Activated T-cell treated with anti-CD3 and anti-CD28 coated beads, Interleukin-2, amount 50 U/mL, for 1 hour (primary cell): ENCODE measurements at regions not wholly inside any gene's neighbourhood (a gene's known extent, or its start where the extent isn't known, plus 50 kb on each side); places are given as distances from the start of the nearest gene placed in this dataset.

ENCODE experiments used
- DNase-seq: peaks from one replicate; pipeline ENCODE4 v3.0.0-alpha.2; 2020

DNA sequence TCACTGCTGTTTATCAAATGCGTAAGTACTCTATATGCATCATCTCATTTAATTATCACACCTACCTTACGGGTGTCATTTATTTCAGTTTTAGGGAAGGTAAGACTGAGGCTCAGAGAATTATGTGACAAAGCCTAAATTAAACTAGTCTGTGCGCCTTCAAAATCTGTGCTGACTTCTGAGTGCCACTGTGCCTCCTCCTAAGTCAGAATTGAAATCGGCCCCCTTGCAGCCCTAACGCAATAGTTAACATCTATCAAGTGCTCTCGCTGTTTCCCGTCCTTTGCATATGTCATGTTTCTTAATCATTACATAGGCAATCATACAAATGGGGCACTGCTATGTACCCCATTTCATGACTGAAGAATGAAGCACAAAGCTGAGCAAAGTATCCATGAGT is 79.0 kb upstream of the PDE10A start:
- no peak for DNase-seq

DNA sequence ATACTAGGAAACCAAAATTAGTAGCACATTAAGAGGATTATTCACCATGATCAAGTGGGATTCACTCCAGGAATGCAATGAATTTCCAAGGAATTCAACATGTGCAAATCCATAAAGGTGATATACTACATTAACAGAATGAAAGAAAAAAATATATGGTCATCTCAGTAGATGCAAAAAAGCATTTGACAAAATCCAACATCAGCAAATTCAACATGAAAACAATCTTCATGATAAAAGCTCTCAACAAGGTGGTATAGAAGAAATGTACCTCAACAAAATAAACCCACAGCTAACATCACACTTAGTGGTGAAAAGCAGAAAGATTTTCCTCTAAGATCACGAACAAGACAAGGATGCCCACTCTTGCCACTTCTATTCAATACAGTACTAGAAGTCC is 74.4 kb upstream of the PDE10A start:
- DNase-seq, result no peak

DNA sequence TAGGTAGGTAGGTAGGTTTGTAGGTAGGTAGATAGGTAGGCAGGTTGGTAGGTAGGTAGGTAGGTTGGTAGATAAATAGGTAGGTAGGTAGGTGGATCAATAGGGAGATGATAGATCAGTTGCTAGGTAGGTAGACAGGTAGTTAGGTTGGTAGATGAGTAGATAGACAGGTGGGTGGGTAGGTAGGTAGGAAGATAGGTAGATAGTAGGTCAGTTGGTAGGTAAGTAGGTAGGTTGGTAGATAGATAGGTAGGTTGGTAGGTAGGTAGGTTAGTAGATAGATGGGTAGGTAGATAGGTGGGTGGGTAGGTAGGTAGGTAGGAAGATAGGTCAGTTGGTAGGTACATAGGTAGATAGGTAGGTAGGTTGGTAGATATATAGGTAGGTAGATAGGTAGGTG is 72.0 kb upstream of the PDE10A start:
- no peak for DNase-seq

DNA sequence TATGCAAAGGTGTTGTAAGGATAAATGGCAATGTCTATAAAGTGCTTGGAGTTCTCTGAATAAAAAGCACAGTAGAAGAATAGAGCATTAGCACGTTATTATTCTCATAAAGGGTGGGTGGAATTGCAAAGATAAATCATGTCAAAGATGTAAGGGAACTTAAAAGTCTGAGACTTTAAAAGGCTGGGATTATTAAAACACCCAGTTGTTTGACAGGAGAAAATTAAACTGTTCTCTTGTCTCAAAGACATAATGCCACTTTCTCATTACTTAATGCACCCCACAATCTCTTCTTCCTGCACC is 70.4 kb upstream of the PDE10A start:
- DNase-seq, result no peak

DNA sequence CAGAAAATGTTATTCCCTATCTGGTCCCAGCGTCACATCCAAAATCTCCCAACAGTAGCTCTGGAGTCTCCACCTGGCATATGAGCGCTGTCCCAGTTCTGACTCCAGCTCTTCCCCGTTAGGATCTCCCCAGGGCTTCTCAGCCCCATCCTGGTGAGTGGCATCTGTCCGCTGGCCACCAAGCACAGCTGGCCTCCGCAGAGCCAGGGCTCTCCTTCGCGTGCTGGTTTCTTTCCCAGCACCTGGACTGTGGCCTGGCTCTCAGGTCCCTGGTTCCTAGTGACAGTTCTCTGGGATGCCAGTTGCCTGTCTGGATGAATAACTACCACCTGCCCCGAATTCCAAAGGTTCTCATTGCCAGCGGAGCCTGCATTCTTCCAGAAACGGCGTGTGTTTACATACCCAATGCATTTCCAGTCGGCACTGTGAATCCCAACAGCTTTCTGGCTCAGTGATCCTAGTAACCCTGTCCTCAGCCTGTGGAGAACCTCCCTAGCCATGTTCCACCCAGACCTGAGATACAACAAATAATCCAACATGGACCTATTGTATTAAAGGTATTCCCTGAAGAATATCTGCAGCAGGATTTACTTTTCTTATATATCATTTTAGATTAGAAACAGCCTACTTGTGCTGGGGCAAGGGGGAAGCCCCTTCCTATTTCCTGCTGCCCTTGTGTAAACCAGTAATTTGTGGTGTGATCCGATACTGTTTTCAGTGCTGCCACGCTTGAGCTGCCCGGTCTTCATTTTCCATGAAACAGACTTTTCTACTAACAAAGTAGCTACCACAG is 69.9 kb upstream of the PDE10A start:
- DNase-seq, result no peak

DNA sequence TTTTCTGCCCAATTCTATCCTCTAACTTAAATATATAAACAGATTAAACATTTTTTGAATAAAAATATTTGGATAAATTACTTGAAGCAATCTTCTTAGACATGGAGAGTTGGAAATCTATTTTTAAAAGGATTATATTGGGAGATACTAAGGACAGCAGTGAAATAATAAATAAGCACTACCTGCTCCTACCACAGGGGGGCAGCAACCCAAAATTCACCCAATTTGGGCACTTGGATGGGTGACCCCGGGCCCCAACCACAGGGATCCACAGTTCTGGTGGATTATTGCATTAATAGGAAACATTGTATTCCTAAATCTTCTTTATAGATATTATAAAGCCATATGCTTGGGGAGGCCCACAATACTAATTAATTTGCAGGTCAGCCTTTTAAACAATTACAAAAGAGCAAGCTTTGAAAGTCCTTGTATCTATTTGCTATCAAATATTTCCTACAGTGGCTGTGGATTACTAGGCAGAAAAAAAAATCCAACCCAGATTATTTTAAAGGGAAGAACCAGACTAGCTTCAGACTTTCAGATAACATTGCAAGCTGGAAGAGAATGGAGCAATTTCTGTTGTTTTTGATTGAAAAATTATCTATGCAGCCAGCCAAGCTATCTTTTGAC is 66.4 kb upstream of the PDE10A start:
- DNase-seq, result no peak

DNA sequence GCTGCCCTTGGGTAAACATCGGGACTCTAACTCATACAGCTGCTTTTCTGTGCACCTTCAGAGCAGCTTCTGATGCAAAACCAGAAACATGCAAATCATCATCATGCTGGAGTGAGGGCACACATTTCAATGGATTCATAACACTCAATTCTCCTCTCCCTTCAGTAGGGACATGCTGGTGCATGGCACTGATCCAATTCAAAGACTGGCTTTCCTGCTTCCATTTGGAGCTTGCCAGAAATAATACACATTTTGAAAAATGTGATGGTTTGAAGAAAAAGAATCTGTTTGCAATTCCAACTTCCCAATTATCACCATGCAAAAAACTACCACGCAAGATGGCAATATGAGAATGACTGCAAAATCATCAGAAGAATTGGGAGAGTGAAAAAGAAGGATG is 65.2 kb upstream of the PDE10A start:
- no peak for DNase-seq

DNA sequence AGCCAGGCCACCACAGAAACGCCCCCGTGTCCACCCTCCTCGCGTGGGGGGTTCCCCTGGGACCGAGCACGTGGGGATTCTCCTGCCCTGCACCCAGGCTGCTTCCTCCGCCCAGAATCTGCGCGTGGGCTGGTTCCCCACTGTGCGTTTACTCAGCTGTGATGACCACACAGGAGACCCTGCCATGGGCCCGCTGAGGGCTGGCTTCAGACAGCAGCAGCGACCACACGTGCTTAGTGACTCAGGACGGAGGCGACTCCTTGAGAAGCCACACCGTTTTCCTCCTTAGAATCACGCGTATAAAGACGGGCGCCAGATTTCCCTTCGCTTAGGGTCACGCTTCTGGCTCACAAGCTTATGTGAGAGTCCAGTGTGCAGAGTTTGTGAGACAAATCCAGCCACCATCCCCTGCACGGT is 63.9 kb upstream of the PDE10A start:
- no peak for DNase-seq

DNA sequence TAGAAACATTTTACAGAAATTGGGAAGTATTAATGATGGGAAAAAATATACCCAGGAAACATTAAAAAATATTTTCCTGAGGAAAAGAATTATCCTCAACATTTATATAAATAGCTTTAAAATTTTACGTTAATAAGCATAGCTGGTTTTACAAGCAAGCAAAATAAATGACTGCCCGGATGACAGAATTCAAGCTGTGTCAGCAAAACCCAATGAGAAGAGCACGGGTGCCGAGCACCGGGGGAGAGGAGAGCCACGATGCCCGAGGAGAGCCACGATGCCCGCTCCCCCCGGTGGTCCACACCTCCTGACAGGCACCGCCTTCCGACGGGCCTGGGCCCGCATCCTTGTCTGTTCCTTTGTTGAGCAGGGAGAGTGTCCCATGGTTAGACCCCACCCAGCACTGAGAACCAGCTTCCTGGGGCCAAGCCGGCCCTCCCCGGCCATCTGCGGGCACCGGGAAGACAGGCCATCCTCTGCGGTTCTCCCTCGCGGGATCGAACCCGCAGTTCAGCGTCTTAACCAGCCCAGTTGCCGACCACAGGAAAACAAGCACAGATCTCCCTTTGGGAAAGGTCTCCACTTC is 63.3 kb upstream of the PDE10A start:
- no peak for DNase-seq

DNA sequence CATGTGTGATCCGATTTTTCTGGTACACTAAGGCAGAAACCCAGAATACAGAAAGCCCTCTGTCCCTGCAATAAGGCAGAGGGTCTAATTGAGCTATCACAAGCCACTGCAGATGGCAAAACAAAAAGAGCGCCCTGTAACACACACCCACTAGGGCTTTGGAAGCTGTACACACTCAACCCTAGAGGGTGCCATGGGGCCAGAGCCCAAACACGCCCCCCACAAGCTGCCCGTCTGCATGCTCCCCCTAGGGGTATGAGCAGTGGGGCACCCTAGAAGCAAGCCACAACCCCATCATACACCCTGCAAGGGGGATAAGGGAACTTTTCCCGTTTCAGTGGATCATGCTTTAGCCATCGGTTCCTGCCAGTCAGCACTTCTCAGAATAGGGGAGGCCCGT is 62.2 kb upstream of the PDE10A start:
- no peak for DNase-seq

DNA sequence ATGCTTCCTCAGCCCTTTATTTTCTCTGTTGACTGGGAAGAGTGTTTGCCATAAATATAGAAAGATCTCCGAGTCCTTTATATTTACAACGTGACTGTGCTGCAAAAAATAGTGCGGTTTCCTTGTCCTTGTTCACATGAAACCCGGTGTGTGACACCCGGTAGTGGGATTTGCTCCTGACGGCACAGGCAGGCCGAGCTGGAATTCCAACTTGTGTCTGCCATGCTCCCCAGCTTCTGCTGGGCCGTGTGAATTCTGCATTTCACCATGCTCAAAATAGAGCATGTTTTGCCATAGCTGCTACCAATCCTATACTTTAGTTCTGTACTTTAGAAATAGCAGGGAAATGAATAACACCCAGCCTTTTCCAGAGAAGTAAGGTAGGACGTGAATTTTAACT is 60.3 kb upstream of the PDE10A start:
- no peak for DNase-seq

DNA sequence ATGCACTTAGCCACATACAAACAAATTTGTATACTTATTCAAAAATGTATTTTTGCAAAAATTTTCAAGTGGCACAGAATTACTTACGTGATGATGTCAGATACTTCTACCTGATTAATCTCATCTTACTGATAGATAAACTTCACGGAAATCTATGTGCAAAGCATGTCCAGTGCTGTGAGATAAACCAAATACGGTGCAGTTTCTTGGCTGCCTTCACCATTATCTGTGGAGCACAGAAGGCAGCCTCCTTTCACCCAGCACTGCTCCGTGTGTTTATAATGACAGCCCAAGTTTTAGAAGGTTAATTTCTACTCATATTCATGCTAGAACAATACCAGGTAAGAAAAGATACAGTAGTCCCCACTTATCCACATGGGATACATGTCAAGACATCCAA is 59.0 kb upstream of the PDE10A start:
- no peak for DNase-seq

DNA sequence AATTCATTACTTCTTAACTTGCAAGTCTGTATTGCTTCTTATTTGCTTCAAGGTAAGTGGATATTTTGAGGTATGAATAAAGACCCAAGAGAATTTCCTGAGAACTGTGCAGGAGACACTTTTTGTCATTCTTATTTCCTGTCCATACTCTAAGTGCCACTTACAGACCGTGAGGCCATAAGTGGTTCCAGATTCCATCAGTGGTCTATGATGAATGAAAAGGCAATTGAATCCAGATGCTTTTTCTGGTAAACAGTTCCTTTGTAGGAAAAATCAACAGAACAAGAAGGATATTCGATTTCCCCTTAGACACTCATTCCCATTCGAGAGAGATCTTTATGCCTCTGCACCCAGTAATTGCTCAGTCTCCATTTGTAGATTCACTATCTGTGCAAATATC is 58.3 kb upstream of the PDE10A start:
- DNase-seq, result no peak

DNA sequence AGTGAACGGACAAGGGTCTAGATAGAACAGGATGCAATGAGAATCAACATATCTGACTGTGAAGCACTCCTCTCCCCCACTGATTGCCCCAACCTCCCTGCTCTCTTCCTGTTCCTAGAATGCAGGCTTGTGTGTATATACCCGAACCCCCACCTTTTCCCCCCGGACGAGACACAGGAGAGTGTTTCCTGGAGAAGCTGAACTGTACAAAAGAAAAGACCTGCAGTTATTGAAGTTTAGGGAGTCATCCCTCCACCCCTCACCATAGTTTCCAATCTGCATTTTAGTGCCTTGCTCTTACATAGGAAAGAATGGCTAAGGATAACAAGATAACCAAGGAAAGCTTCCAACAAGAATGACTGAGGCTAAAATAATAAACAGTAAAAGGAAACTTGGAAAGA is 55.5 kb upstream of the PDE10A start:
- no peak for DNase-seq

DNA sequence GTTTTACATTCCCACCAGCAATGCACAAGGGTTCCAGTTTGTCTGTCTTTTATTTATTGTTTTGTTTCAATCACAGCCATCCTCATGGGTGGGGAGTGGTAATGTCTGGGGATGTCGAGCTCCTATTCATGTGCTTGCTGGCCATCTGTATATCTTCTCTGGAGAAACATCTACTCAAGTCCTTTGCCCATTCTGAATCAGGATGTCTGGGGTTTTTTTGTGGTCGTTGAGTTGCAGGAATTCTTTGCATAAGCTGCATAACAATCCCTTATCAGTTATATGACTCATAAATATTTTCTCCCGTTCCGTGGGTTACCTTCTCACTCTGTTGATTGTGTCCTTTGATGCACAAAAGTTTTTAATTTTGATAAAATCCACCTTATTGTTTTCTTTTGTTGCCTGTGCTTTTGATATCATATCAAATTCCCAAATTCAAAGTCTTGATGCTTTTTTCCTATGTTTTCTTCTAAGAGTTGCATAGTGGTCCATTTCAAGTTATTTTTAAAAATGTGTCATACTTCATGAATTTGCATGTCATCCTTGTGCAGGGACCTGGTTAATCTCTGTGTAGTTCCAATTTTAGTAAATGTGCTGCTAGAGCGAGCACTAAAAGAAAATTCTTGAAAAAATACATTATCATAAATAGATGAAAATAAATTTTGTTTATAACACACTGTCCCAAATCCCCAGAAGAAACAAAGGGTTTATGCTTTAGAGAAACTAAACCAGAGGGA is 54.9 kb upstream of the PDE10A start:
- no peak for DNase-seq

DNA sequence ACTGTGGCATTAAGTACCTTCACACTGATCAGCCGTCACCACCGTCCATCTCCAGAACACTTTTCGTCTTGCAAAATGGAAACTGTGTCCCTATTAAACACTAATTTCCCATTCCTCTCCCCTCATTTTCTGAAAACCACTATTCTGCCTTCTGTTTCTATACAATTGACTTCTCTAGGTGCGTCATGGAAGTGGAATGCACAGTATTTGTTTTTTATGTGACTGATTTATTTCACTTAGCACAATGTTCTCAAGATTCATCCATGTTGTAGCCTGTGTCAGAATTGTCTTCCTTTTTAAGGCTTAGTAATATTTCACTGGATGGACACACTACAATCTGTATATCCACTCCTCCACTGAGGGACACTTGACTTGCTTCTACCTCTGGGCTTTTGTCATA is 53.8 kb upstream of the PDE10A start:
- DNase-seq, result no peak

DNA sequence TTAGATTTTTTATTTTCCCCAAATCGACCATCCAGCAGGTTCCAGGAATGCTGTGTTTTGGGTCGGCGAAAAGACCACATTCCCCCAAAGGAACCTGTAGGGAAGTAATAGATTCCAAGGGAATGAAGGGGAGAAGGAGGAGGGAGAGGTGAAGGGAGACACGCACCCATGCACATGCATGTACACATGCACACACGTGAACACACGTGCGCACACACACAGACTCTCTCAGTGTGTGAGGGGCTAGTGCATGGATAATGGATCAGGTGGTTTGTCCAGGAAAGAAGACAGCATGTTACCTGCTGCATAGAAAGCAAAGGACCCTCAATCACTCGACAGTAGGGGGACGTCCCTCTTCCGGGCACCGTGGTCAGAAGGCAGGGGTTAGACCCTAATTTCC is 52.4 kb upstream of the PDE10A start:
- no peak for DNase-seq

DNA sequence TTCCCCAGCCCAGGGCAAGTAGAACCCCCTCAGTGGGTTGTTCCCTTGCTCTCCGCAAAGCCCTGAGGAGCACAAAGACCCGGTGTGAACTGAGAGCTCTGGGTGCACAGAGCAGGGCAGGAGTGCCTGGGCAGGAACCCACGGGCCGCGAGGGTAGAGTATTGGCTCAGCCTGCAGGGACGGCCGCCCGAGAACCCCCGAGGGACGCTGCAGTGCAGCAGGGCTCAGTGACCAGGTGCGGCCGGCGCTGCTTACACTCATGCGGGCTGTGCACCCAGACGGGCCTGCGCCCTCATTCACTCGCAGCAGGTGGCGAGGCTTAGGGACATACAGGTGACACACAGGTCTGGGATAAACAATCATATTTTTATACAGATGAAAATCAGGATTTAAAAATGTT is 51.9 kb upstream of the PDE10A start:
- DNase-seq, result no peak

DNA sequence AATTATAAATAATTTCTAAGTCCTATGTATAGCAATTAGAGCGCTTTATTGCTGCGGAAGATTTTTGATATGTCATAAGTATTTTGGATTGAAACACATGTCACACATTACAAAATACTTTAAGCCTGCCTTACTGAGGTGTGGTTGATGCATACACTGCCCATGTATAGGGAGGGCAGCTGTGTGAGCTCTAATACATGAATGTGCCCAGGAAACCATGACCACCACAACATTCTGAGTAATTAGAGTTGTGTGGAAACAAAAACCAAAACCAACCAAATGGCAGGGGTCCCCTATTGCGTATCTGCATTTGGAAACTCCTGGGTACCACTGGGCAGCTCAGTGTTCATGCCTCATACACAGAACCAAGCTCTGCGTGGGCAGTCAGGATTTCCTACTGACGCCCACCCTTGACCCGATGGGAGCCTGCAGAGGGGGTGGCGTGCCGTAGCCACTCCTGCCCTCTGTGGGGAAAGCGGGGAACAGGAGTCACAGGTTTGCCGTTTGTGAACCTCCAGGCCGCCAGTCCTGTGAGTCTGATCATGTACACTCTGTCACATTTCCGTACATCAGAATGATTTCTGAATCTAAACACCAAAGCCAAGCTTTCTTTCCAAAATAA is 50.9 kb upstream of the PDE10A start:
- DNase-seq, result no peak
